HG03196 (cell line): ENCODE measurements at regions not wholly inside any gene's neighbourhood (a gene's known extent, or its start where the extent isn't known, plus 50 kb on each side); places are given as distances from the start of the nearest gene placed in this dataset.
"Not testable (repeated sequence)": the region's sequence is repeated elsewhere in the genome, so short reads cannot be mapped to it uniquely, and the experiment has no call there.

Experiments used
- ATAC-seq: cut with Tn5 transposase; IDR thresholded peaks from one replicate; pipeline ENCODE4 v1.9.1; 2021; ENCODE audit not compliant: unreplicated experiment

DNA sequence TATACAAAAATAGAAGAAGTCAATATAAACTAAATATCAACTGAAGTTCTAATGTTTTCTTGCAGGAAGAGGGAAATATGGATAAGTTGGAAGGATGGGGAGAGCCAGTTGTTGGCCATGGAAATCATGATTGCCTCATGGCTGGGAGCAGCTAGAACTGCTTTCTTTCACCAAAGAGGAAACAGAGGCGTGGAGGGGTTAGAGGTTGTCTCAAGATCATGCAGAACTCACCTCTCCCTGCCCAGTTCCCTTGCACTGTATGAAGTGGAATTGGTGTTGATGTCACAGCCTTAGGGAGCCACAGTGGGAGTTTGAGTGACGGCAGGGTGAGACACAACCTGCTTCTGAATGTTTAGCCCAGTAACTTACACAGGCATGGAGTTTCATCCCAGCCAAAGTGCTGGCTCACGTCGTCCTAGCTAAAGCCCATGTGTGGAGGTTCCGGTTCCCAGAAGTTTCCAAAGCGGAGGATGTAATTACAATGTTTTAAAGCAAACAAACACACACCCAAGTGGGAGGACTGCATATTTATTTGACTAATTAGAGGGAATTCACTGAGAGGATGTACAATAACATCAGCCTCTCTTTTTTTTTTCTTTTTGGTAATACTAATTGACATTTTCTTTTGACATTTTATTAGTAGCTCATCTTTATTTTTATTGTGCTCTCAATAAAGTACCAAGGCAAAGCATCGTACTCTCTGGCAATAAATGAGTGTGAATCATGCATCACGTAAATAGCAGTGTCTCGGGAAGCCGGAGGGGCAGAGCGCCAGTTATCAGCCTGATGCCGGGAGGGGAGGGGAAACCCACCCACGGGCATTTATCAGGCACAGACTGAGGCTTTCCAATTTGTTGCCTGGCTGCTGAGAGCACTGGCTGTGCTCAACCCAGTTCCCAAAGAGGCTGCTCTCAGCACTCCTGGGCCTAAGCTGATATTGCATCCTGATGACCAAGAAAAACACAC is 118.7 kb upstream of the CDH5 start:
- no peak for ATAC-seq

DNA sequence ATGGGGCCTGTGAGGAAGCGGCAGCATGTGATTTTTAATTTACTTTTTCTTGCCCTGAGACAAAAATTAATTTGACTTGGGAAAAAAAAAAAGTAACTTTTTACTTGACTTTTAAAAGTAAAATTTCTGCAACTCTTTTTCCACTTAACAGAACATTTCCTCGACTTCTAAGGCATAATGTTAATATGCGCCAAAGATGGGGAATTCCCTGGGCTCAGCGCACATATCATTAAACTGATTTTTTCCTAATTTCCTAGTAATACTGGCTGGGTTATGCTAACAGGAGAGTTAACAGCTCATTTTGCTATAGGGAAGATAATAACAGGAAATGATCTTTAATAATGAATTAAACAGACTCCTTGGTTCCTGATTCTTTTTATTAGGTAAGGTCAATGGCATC is 120.6 kb upstream of the CDH5 start:
- ATAC-seq, result no peak

DNA sequence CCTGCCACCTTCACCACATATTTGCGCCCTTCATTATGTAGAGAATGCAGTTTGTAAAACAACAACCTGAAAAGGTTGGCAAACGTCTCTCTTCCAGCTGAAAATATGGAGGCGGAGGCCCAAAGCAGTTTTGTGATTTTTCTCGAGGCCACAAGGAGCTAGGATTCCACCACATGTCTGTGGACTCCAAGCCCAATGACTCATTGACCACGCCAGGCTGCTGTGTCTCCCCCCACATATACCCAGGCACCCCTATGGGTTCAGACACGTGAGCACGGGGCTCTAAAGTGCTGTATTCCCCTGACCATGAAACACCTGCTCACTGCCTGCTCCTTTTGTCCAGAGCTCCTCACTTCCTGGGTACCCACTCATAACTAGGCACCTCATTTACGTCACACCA is 121.4 kb upstream of the CDH5 start:
- no peak for ATAC-seq

DNA sequence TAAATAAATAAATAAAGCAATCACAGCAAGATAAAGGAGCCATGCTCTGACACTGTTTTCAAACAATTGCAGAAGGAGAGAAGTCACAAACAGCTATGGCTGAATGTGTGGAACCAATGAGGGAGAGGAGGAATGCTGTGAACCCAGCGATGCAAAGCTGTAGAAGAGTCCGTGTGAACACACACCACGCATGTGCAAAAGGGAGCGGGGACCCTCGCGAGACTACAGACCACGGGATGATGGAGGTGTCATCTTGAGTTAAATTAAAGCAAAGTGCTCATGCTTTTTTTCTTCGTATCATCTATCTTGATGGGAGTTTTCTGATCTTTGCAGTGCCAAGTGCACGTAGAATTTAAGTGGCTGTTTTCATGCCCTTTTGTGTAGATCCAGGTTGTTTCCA is 123.8 kb upstream of the CDH5 start:
- ATAC-seq, result no peak

DNA sequence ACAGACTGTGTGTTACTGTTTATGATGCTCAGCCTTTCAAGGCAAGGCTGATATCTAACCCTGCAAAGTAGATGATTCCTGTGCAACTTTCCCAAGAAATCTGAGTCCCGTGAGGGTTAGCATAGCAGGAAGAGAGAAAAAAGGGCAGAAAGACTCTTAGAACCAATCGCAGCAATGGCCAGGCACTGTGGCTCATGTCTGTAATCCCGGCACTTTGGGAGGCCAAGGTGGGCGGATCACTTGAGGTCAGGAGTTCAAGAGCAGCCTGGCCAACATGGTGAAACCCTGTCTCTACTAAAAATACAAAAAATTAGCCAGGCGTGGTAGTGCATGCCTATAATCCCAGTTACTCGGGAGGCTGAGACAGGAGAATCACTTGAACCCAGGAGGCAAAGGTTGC is 124.3 kb upstream of the CDH5 start:
- ATAC-seq, result not testable (repeated sequence)

DNA sequence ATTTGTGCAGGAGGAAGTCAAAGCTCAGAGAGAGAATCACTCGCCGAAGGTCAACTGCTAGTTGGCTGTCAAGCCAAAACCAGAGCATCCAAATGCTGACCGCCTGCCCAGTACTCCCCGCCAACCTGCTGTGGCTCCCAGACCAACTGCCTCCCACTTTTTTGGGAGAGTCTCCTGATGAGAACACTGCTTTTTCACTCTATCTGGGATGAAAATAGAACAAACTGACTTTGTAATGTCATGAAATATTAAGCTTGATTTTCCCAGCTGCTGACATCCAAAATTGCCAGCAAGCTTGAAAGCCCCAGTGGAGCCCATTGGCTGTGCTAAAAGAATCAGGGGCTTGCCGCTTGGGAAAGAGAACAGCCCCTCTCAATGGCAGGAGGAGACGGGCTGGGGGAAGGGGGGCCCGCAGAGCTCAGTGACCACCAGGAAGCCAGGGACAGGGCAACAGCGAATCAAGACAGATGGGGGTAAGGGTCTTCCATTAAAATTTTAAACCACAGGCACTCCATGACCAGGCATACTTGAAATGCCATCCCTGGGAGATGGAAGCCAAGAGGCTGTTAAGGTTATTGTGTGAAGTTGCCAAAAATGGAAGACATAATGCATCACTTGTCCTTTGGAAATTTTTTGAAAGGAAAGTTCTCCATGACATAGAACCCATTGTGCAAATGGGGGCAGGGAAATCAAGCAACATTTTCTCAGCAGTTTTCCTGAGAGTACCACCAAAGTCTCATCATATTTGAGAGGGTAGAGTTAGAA is 125.7 kb upstream of the CDH5 start:
- ATAC-seq, result no peak

DNA sequence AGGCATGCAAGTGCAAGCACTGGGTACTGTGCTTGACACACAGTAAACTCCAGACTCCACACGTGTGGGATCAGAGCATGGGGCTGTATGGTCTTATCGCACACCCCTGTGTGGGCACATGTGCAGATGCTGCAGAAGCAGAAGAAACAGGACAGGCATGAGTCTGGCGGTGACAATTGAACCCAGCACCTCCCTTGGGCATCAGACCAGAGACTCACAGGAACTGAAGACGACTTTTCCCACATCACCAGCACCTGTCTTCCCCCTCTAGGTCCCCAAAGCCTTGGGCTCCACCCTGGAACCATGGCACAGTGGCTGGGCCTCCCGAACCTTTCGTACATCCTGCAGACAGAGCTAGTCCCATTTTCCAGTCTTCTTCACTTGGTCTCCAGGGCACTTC is 126.4 kb upstream of the CDH5 start:
- no peak for ATAC-seq

DNA sequence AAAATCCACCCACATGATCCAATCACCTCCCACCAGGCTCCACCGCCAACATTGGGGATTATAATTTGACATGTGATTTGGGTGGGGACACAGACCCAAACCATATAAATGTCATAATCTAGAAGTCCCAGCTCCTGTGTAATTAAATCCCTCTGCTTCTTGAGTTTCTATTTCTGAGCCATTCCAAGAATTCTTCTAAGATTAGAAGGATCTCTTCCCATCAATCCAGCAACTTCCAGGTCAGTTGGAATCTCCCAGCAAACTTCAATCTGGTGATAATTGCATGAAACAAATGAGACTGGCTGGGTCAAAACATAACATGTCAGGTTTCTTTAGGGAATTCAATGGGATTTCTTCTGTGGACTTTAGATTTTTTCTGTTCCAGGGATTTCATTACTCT is 127.8 kb upstream of the CDH5 start:
- no peak for ATAC-seq

DNA sequence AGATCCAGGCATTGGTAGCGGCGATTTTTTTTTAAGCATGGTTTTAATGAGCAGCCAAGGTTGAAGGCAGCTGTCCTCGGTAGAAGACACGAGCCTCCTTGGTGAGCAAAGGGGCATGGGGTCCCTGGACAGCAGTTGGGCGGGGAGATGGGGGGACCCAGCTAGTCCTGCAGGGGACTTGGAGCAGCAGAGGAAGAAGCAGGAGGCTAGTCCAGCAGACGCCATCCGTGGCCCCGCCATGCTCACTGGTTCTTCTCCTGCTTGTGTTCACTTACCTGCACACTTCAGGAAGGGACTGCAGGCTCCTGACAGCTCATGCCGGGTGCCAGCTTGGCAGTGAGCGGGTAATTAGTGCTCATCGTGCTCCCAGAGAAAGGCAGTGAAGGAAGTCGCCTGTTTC is 130.2 kb upstream of the CDH5 start:
- ATAC-seq, result no peak

DNA sequence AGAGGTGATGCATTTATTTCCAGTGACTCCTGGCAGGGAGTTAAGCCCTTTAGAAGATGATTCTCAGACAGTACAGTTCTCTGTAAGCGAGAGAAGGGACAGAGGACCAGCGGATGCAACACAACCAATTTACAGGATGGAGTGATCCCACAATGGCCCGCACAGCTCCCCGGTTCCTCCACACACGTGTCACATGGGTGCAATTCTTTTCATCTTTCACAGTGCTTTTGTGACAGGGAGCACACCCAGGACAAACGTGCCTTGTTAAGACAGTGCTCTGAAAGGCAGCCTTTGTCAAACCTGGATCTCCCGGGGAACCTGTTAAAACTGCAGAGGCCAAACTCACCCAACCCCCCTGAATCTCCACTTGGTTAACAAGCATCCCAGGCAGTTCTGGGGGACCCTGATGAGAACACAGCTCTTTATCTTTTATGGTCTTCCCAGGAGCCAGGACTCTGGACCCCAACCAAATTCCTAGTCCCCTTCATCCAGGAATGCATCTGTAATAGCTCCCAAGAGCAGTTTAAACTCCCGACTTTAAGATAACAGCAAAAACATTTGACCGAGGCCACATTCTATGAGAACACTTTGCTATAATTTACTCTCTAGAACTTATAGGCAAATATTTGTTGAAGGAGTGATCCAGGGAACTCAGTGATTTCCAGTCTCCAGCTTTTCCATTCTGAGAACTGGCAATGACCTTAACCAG is 134.9 kb upstream of the CDH5 start:
- no peak for ATAC-seq

DNA sequence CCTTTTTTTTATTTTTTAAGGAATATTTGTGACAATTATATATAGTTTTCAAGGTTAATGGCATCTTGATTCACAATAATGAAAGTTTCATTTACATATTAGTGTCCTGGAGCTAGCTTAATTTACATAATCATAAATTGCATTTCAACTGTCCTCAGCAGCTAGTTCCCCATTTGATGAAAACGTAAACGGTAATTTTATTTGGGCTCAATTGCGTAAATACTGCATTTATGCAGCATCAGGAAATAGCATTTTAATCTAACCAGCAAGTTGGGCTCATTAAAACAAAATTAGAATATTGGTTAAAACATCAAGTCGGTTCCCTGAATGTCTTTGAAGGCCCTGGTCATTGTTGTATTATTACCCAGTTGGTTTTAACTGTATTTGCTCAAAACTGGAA is 136.8 kb upstream of the CDH5 start:
- ATAC-seq, result no peak

DNA sequence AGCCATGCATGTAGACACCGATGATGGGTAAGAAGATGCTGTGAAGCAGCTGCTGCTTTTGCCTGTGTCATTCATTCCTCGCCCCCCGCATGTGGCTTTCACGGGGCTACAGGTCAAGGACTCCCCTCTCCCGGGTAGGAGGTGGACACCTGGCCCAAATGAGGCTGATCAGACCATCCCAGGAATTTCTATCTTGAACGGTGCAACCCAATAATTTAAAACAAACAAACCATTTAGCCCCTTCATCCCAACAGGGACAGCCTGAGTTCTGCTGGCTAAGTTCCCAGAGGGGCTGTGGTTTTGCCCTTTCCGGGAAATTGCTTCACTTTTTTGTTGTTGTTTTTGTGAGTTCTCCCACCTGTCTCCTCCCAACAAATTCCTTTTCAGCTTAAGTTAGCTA is 137.7 kb upstream of the CDH5 start:
- no peak for ATAC-seq

DNA sequence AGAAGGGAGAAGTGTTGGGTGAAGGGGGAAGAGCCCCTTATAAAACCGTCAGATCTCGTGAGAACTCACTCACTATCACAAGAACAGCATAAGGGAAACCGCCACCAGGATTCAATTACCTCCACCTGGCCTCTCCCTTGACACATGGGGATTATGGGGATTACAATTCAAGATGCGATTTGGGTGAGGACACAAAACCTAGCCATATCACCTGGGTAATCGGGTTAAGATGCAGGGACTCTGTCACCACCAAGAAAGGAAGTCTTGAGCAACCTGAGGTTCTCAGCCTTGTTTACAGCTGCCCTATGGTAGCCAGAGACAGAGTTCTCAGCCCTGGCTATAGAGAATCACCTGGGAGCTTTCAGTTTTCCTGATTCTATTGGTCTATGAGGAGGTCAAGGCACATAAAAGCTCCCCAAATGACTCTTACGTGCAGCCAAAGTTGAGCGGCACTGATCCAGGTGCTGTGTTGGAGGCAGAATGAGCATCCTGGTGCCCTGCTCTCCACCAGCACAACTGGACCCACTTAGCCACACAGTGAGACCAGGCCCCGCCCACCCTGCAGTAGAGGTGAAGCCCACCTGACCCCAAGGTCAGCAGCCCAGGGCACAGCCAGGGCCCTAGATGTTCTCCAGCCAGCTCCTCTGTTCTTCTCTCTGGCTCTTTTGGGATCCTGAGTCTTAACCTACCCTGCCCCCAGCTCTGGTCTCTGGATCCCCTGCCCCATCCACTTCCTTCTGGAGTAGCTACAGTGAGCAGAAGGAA is 138.5 kb upstream of the CDH5 start:
- ATAC-seq, result no peak

DNA sequence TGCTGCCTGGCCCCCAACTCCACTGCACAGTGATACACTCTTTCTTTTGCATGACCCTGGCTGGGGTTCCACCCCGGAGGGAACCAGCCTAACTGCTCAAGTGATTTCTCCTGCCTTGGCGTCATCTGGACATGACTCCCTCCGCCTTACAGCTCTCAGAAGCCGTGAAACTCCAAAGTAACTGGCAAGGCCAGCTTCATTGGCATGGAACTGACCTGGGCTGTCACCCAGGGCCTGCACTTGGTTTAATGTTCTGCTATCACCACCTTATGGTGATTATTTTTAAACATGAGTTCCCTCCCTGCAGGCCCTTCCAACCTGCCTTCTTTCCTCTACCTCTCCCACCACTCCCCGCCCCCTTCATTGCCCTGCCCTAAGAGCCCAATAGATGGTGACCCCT is 139.7 kb upstream of the CDH5 start:
- ATAC-seq, result no peak

DNA sequence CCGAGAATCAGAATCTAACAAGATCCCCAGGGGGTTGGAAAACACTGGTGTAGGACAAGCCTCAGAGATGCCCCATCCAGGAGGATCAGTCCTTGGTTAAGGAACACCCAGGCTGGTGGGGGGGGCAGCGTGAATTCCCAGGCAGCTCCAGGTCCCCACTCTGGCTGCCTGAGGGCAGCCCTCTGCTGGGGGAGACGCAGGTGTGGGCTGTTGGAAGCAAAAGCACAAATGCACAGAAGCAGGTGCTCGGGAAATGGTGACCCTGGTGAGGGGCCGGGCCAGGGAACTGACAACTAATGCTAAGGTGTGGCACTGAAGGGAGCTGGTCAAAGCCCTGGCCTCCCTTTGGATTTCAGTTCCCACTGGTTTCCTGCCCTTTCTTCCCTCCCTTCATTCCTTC is 140.8 kb upstream of the CDH5 start:
- no peak for ATAC-seq

DNA sequence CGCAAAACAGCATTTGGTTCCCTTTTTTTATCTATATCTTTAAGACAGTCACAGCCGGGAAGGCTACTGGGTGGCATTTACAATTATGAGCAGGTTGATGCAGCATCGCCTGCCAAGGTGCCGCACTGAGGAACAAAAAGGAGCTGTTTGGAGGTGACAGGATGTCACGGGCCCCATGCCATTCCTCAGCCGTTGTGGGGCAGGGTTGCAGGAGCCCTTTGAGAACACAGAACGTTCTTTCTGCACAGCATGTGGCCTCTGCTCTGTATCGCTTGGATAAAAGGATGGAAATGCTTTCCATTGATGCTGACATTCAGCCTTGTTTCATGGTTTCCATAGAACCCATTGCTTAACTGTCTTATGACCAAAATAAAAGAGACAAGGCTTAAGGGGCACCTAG is 141.9 kb upstream of the CDH5 start:
- ATAC-seq, result no peak

DNA sequence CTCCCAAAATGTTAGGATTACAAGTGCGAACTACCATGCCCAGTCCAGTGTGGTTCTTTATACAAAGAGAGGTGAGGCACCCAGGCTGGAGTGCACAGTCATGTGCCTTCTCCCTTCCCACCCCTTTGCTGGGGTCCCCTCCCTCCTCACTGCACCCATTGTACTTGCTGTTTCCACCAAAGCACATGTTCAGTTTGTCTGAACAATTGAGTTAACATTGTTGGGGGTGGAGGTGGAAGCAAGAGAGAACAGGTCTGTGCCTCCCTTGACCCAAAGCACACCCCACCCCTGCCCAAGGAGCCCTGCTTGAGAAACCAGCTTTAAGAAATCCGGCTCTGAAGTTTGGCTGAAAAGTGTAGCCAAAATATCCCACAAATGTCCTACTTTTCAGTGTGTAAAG is 142.3 kb upstream of the CDH5 start:
- ATAC-seq, result no peak

DNA sequence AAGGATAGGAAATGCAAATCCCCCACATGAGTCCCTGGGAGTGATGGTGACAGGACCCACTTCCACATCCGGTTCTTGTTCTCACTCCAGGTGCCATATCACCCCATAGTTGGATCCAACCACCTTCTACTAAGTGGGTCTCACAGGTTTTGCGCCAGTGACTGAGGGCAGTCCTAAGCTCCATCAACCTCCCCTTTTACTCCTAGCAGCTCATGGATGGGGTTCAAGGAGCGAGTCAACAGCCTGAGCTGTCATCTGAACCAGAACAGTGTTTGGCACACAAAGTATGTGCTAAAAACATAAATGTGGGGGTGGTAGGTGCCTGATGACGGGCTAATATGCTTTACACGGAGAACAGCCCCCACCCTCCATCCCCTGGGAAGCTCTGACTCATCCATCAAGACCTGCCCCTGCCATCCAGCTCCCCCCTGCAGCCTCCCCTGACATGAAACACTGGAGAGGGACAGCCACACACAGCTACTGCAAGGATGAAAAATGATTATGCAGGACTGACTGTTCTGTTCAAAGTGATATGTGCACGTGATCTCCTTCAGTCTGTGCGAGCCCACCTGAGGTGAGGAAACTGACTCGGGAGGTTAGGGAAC is 143.2 kb upstream of the CDH5 start:
- no peak for ATAC-seq

DNA sequence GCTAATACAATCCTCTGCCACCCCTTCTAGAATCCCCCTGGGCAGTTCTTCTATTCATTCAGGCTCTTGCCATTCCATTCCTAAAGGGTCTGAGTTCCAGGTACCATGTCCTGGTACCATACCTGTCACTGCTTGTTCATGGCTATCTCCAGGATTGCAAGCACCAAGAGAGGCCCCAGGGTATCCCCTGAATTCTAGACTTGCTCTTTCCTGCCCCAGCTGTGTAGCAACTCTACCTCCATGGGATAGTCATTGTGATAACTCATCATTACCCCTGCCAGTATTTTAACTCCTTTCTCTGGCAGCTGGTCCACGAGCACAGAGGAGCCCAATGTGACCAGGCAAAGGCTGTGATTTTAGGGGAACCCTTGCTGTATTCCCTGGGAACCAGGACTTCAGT is 143.7 kb upstream of the CDH5 start:
- no peak for ATAC-seq

DNA sequence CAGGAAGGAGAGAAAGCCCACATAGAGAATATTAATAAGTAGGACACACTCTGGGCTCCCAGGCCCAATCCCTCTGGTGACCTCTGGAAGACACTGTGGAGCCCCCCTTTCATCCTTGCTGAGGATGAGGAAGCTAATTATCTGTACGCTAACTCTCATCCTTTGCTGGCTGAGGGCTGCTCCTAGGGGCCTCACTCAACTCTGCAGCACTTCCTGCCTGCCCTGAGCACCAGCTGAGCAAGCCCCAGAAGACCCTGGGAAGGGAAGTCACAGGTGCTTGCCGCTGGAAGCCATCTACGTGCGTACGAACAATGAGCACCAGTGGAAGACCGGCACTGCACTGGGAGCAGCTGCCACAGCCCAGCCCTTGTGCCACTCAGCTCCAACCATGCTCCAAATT is 145.8 kb upstream of the CDH5 start:
- no peak for ATAC-seq

DNA sequence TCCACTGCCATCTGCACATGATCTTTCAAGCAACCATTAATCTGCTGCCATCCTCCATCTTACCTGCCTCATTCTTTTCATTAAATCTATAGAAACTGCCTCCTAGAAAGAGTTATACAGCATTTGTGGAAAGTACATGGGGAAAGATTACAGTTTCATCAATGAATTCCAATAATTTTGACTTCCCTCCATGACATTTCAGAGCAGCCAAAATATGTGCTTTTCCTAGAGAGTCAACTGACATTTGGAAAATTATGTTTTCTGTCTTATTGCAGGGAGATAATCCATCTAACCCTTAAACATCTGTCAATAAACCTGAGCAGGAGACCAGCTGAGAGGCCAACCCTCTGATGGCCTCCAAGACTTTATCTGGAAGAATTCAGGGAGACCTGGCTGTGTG is 147.0 kb upstream of the CDH5 start:
- ATAC-seq, result no peak
